NCI-H345 (cell line): ENCODE measurements at regions not wholly inside any gene's neighbourhood (a gene's known extent, or its start where the extent isn't known, plus 50 kb on each side); places are given as distances from the start of the nearest gene placed in this dataset.

ENCODE experiments used
- DNase-seq: peaks from one replicate; lab custom pipeline; 2025; lab: John Stamatoyannopoulos, UW

GRCh38 chr12:88994971-88995370 lies 357.3 kb downstream of the DUSP6 start:
- DNase-seq, result no peak

- no peak for DNase-seq
These were observed 357.8 kb downstream of the DUSP6 start for GRCh38 chr12:88994537-88994936.

- DNase-seq, result peak; percentile 47
These were observed 358.6 kb downstream of the DUSP6 start for GRCh38 chr12:88993651-88994050.

- no peak for DNase-seq
These were observed 366.2 kb downstream of the DUSP6 start for GRCh38 chr12:88986056-88986455.

- DNase-seq, result no peak
These were observed 366.7 kb downstream of the DUSP6 start for GRCh38 chr12:88985631-88986030.

- DNase-seq, result no peak
These were observed 367.3 kb downstream of the DUSP6 start for GRCh38 chr12:88985011-88985410.

GRCh38 chr12:88982694-88983093 lies 369.6 kb downstream of the DUSP6 start:
- no peak for DNase-seq

- no peak for DNase-seq
These were observed 375.2 kb downstream of the DUSP6 start for GRCh38 chr12:88977115-88977514.

- no peak for DNase-seq
These were observed 378.3 kb downstream of the DUSP6 start for GRCh38 chr12:88973998-88974397.

GRCh38 chr12:88970740-88971139 lies 381.6 kb downstream of the DUSP6 start:
- no peak for DNase-seq

GRCh38 chr12:88969127-88969526 lies 383.2 kb downstream of the DUSP6 start:
- DNase-seq, result no peak

- DNase-seq, result no peak
These were observed 380.1 kb upstream of the KITLG start for GRCh38 chr12:88960213-88960878.

GRCh38 chr12:88958946-88959345 lies 378.7 kb upstream of the KITLG start:
- DNase-seq, result peak; percentile 94

- peak; percentile 78 for DNase-seq
These were observed 377.9 kb upstream of the KITLG start for GRCh38 chr12:88958153-88958552.

- DNase-seq, result no peak
These were observed 377.1 kb upstream of the KITLG start for GRCh38 chr12:88957358-88957757.

- DNase-seq, result no peak
These were observed 375.3 kb upstream of the KITLG start for GRCh38 chr12:88955531-88955930.

- no peak for DNase-seq
These were observed 372.8 kb upstream of the KITLG start for GRCh38 chr12:88953029-88953586.

GRCh38 chr12:88952562-88952942 lies 372.3 kb upstream of the KITLG start:
- DNase-seq, result peak; percentile 40

- DNase-seq, result no peak
These were observed 371.7 kb upstream of the KITLG start for GRCh38 chr12:88951860-88952561.

GRCh38 chr12:88951177-88951576 lies 370.9 kb upstream of the KITLG start:
- no peak for DNase-seq

- no peak for DNase-seq
These were observed 367.3 kb upstream of the KITLG start for GRCh38 chr12:88947486-88948043.

- no peak for DNase-seq
These were observed 366.2 kb upstream of the KITLG start for GRCh38 chr12:88946372-88946997.
